A673 (cell line): ENCODE measurements at regions not wholly inside any gene's neighbourhood (a gene's known extent, or its start where the extent isn't known, plus 50 kb on each side); places are given as distances from the start of the nearest gene placed in this dataset.

Source experiments
- EZH2 ChIP-seq: fragments of 200-600 bp; sonication (generic); IDR thresholded peaks from 2 replicates; pipeline ENCODE4 v1.6.1; 2017; ENCODE audit warnings: borderline replicate concordance, low read depth, mild to moderate bottlenecking, mixed read lengths, antibody characterized with exemption, low read length; ENCODE audit not compliant: poor library complexity, severe bottlenecking
- TF ChIP-seq, protein P1 (sequence below): fragments of 300-800, 200-600 bp; sonication (generic); conservative IDR thresholded peaks from 2 replicates; pipeline ENCODE4 v1.5.1; 2017; ENCODE audit warnings: low read depth, mild to moderate bottlenecking, antibody characterized with exemption, low read length, moderate library complexity, mixed read lengths

DNA sequence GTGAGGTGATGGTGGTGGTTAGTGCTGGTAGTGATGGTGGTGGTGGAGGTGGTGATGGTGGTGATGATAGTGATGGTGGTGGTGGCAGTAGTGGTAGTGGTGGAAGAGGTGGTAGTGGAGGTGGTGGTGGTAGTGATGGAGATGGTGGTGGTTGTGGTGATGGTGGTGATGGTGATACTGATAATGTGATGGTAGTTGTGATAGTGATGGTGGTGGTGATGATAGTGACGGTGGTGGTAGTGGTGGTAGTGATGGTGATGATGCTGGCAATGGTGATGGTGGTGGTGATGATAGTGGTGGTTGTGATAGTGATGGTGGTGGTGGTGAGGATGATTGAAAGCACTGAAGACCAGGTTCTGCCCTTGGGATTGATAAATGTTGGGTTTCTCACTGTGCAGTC is 85.2 kb upstream of the SLC1A3 start:
- TF ChIP-seq, protein P1, sequence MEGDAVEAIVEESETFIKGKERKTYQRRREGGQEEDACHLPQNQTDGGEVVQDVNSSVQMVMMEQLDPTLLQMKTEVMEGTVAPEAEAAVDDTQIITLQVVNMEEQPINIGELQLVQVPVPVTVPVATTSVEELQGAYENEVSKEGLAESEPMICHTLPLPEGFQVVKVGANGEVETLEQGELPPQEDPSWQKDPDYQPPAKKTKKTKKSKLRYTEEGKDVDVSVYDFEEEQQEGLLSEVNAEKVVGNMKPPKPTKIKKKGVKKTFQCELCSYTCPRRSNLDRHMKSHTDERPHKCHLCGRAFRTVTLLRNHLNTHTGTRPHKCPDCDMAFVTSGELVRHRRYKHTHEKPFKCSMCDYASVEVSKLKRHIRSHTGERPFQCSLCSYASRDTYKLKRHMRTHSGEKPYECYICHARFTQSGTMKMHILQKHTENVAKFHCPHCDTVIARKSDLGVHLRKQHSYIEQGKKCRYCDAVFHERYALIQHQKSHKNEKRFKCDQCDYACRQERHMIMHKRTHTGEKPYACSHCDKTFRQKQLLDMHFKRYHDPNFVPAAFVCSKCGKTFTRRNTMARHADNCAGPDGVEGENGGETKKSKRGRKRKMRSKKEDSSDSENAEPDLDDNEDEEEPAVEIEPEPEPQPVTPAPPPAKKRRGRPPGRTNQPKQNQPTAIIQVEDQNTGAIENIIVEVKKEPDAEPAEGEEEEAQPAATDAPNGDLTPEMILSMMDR: no peak
- no peak for TF ChIP-seq EZH2
